Erythroblast (primary cell): ENCODE measurements at regions not wholly inside any gene's neighbourhood (a gene's known extent, or its start where the extent isn't known, plus 50 kb on each side); places are given as distances from the start of the nearest gene placed in this dataset.

Source experiments
- GATA1 ChIP-seq: IDR thresholded peaks from 2 replicates; pipeline ENCODE4 v1.6.1; 2011; ENCODE audit warnings: low read depth, mild to moderate bottlenecking, control low read depth, low read length, moderate library complexity
- POLR2A ChIP-seq: IDR thresholded peaks from 2 replicates; pipeline ENCODE4 v1.6.1; 2011; ENCODE audit warnings: mild to moderate bottlenecking, low read length

GRCh38 chr10:29689001-29689400 is 54.2 kb upstream of the SVIL start:
- no peak for TF ChIP-seq POLR2A
- no peak for TF ChIP-seq GATA1
